SIG-M5 treated with dmso at 0.1 percent for 504 hours (cell line): ENCODE measurements at regions not wholly inside any gene's neighbourhood (a gene's known extent, or its start where the extent isn't known, plus 50 kb on each side); places are given as distances from the start of the nearest gene placed in this dataset.

Experiments used
- DNase-seq: peaks from one replicate; lab custom pipeline; 2025; ENCODE audit not compliant: unreplicated experiment; lab: John Stamatoyannopoulos, UW

- DNase-seq = no peak
Observed at GRCh38 chr12:59087077-59087673, 166.9 kb upstream of the LRIG3 start.

- no peak for DNase-seq
Observed at GRCh38 chr12:59086126-59086525, 165.8 kb upstream of the LRIG3 start.

- no peak for DNase-seq
Observed at GRCh38 chr12:59085690-59086089, 165.4 kb upstream of the LRIG3 start.

GRCh38 chr12:59084511-59085375 is 164.4 kb upstream of the LRIG3 start:
- DNase-seq = no peak

GRCh38 chr12:59082952-59083351 is 162.6 kb upstream of the LRIG3 start:
- no peak for DNase-seq

GRCh38 chr12:59080101-59080500 is 159.8 kb upstream of the LRIG3 start:
- DNase-seq = no peak

GRCh38 chr12:59079472-59079871 is 159.2 kb upstream of the LRIG3 start:
- no peak for DNase-seq

- peak; percentile 65 for DNase-seq
Observed at GRCh38 chr12:59079002-59079401, 158.7 kb upstream of the LRIG3 start.

- DNase-seq = no peak
Observed at GRCh38 chr12:59077575-59078426, 157.5 kb upstream of the LRIG3 start.

GRCh38 chr12:59077153-59077552 is 156.8 kb upstream of the LRIG3 start:
- DNase-seq = no peak

- no peak for DNase-seq
Observed at GRCh38 chr12:59076622-59077021, 156.3 kb upstream of the LRIG3 start.

GRCh38 chr12:59075968-59076490 is 155.7 kb upstream of the LRIG3 start:
- DNase-seq = no peak

- DNase-seq = no peak
Observed at GRCh38 chr12:59075141-59075540, 154.8 kb upstream of the LRIG3 start.

GRCh38 chr12:59070322-59070933 is 150.1 kb upstream of the LRIG3 start:
- no peak for DNase-seq

GRCh38 chr12:59069516-59069915 is 149.2 kb upstream of the LRIG3 start:
- no peak for DNase-seq

GRCh38 chr12:59068436-59068835 is 148.1 kb upstream of the LRIG3 start:
- no peak for DNase-seq

GRCh38 chr12:59067083-59067482 is 146.8 kb upstream of the LRIG3 start:
- no peak for DNase-seq

GRCh38 chr12:59066445-59066844 is 146.1 kb upstream of the LRIG3 start:
- no peak for DNase-seq

GRCh38 chr12:59059088-59059935 is 139.0 kb upstream of the LRIG3 start:
- DNase-seq = no peak

- no peak for DNase-seq
Observed at GRCh38 chr12:59056966-59057365, 136.7 kb upstream of the LRIG3 start.
